HL-60 (cell line): ENCODE measurements at regions not wholly inside any gene's neighbourhood (a gene's known extent, or its start where the extent isn't known, plus 50 kb on each side); places are given as distances from the start of the nearest gene placed in this dataset.

Experiments
- CTCF ChIP-seq: IDR thresholded peaks from one replicate; pipeline ENCODE4 v1.5.1; 2011; ENCODE audit warnings: low read length, control low read depth, inconsistent platforms; ENCODE audit not compliant: insufficient read depth
- POLR2AphosphoS5 ChIP-seq: IDR thresholded peaks from 2 replicates; pipeline ENCODE4 v1.6.1; 2012; ENCODE audit warnings: low read depth
- SPI1 ChIP-seq: IDR thresholded peaks from 2 replicates; pipeline ENCODE4 v1.6.1; 2012; ENCODE audit warnings: low read depth, mild to moderate bottlenecking, borderline replicate concordance

GRCh38 chr7:16095171-16095950 is 326.0 kb downstream of the CRPPA start:
- no peak for TF ChIP-seq CTCF
- no peak for TF ChIP-seq POLR2AphosphoS5
- TF ChIP-seq SPI1, result no peak
